ENCODE measurements at regions not wholly inside any gene's neighbourhood (a gene's known extent, or its start where the extent isn't known, plus 50 kb on each side); places are given as distances from the start of the nearest gene placed in this dataset.

DNA sequence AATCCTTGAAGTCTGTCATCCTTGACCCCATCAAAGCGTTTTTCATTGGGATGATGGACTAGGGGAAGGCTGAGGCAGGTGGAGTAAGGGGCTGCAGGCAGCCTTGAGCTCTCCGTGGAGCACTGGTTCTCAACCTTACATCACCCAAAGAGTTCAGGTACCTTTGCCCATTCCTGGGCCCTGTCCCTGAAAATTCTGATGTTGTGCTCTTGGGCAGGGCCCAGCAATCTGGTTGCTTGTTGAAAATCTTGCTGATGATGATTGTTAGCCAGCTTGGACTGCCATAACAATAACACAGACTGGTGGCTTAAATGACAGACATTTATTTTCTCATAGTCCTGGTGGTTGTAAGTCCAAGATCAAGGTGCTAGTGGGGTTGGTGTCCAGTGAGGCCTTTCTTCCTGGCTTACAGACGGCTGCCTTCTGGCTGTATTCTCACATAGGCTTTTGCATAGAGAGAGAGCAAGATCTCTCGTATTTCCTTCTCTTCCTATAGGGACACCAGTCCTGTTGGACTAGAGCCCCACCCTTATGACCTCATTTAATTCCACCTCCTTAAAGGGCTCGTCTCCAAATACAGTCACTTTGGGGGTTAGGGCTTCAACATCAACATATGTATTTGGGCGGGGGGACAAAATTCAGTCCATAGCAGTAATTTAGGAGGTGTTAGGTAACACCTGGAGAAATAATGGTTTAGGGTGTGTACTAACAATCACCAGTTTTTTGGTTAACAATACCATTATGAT is 104.9 kb downstream of the PLEKHG1 start:
- Histone ChIP-seq H3K79me2 (ENCODE audit: low read length) (peaks cover 51% of the 10 kb centered on the region), H3K36me3 (replicated peaks; ENCODE audit: low read depth, low read length) (no peaks in the 10 kb centered on the region), H3K4me2 (ENCODE audit: low read length) (no peak overlapping the region), H3K9ac (ENCODE audit: low read length) (no peak overlapping the region), H4K20me1 (ENCODE audit: insufficient read depth, low read length) (peaks cover 69% of the 10 kb centered on the region), H3K27ac (ENCODE audit: low read length) (no peak overlapping the region), H3K9me3 (ENCODE audit: insufficient read depth, low read length) (no peaks in the 10 kb centered on the region), H2AFZ (ENCODE audit: low read depth, low read length) (no peak overlapping the region), H3K4me1 (ENCODE audit: low read length) (peaks cover 9% of the 10 kb centered on the region), H3K27me3 (ENCODE audit: low read depth, low read length) (no peaks in the 10 kb centered on the region), H3K4me3 (ENCODE audit: low read length) (no peak overlapping the region)
- TF ChIP-seq EZH2phosphoT487 (IDR thresholded peaks at IDR 0.05; ENCODE audit: low read depth) = no peak
- TF ChIP-seq, protein P1, sequence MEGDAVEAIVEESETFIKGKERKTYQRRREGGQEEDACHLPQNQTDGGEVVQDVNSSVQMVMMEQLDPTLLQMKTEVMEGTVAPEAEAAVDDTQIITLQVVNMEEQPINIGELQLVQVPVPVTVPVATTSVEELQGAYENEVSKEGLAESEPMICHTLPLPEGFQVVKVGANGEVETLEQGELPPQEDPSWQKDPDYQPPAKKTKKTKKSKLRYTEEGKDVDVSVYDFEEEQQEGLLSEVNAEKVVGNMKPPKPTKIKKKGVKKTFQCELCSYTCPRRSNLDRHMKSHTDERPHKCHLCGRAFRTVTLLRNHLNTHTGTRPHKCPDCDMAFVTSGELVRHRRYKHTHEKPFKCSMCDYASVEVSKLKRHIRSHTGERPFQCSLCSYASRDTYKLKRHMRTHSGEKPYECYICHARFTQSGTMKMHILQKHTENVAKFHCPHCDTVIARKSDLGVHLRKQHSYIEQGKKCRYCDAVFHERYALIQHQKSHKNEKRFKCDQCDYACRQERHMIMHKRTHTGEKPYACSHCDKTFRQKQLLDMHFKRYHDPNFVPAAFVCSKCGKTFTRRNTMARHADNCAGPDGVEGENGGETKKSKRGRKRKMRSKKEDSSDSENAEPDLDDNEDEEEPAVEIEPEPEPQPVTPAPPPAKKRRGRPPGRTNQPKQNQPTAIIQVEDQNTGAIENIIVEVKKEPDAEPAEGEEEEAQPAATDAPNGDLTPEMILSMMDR (IDR thresholded peaks at IDR 0.05; ENCODE audit: low read depth, low read length) = no peak

DNA sequence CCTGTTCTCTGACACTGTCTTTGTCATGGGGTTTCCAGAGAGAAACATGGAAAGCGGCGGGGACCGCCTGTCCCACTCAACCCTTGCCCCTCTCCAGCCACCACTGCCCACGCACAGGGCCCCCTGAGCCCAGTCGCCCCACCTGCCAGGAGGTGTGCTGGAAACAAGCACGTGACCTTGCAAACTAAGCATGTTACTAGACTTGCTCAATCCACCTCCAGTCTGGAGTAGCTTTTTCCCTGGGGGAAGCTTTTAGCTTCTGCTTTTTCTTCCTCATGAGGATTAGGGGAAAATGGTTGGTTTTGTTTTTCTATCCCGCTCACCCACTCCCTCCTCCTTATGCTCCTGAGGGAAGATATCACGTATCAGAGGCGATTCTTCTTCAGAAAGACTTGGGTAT is 105.7 kb downstream of the PLEKHG1 start:
- peaks cover 43% of the 10 kb centered on the region for H3K79me2 ChIP-seq (ENCODE audit: low read length)
- H3K4me2 ChIP-seq (ENCODE audit: low read length) = no peak overlapping the region
- peaks cover 9% of the 10 kb centered on the region for H3K4me1 ChIP-seq (ENCODE audit: low read length)
- no peak overlapping the region for H3K9ac ChIP-seq (ENCODE audit: low read length)
- no peaks in the 10 kb centered on the region for H3K36me3 ChIP-seq (replicated peaks; ENCODE audit: low read depth, low read length)
- peaks cover 64% of the 10 kb centered on the region for H4K20me1 ChIP-seq (ENCODE audit: insufficient read depth, low read length)
- H3K27me3 ChIP-seq (ENCODE audit: low read depth, low read length) = no peaks in the 10 kb centered on the region
- H2AFZ ChIP-seq (ENCODE audit: low read depth, low read length) = no peak overlapping the region
- H3K9me3 ChIP-seq (ENCODE audit: insufficient read depth, low read length) = no peaks in the 10 kb centered on the region
- TF ChIP-seq, protein P1 (IDR thresholded peaks at IDR 0.05; ENCODE audit: low read depth, low read length) = no peak
- TF ChIP-seq EZH2phosphoT487 (IDR thresholded peaks at IDR 0.05; ENCODE audit: low read depth) = no peak
- H3K27ac ChIP-seq (ENCODE audit: low read length) = no peak overlapping the region
- H3K4me3 ChIP-seq (ENCODE audit: low read length) = no peak overlapping the region

DNA sequence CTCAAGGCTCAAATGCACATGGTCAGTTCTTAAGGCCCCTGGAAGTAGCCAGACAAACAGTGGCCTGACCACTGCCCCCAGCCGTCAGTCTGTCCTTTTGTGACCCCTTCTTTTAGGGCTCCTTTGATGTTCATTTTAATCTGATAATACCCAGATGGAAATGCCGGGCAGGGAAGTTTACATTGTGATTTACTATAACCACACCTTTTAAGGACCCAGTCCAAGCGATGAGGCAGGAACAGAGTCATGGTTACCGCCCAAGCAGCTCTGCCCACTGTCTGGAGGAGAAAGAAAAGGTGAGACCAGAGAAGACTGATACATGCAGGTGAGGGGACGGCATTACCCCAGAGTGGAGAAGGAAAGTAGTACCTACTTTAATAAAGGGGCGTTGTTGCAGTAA is 110.6 kb downstream of the PLEKHG1 start:
- H3K4me1 ChIP-seq (ENCODE audit: low read length) = no peaks in the 10 kb centered on the region
- H2AFZ ChIP-seq (ENCODE audit: low read depth, low read length) = no peak overlapping the region
- H3K9ac ChIP-seq (ENCODE audit: low read length) = no peak overlapping the region
- no peak overlapping the region for H3K4me2 ChIP-seq (ENCODE audit: low read length)
- H4K20me1 ChIP-seq (ENCODE audit: insufficient read depth, low read length) = peaks cover 72% of the 10 kb centered on the region
- peaks cover 52% of the 10 kb centered on the region for H3K79me2 ChIP-seq (ENCODE audit: low read length)
- no peaks in the 10 kb centered on the region for H3K9me3 ChIP-seq (ENCODE audit: insufficient read depth, low read length)
- H3K4me3 ChIP-seq (ENCODE audit: low read length) = no peak overlapping the region
- TF ChIP-seq EZH2phosphoT487 (IDR thresholded peaks at IDR 0.05; ENCODE audit: low read depth) = no peak
- TF ChIP-seq, protein P1 (IDR thresholded peaks at IDR 0.05; ENCODE audit: low read depth, low read length) = no peak
- no peaks in the 10 kb centered on the region for H3K27me3 ChIP-seq (ENCODE audit: low read depth, low read length)
- no peaks in the 10 kb centered on the region for H3K36me3 ChIP-seq (replicated peaks; ENCODE audit: low read depth, low read length)
- H3K27ac ChIP-seq (ENCODE audit: low read length) = no peak overlapping the region

DNA sequence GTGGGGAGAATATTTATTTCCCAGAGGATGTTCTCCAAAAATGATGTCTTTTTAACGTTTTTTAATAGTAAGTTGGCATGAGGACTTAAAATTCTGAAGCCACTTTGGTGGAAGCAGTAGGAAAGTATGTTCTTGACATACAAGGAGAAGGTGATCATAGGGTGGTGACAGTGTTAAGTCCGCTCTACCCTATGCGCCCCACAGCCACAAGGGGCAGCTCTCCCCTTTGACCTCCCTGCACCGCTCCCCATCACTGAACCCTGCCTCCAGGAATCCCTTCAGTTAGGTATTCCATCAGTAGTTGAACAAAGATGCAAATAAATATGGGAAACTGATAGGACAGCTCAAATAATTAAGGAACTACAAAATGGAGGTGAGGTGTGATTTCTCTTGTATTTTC is 111.4 kb downstream of the PLEKHG1 start:
- H2AFZ ChIP-seq (ENCODE audit: low read depth, low read length) = no peak overlapping the region
- no peaks in the 10 kb centered on the region for H3K4me1 ChIP-seq (ENCODE audit: low read length)
- H3K36me3 ChIP-seq (replicated peaks; ENCODE audit: low read depth, low read length) = no peaks in the 10 kb centered on the region
- H3K79me2 ChIP-seq (ENCODE audit: low read length) = peaks cover 44% of the 10 kb centered on the region
- H3K9ac ChIP-seq (ENCODE audit: low read length) = no peak overlapping the region
- no peak overlapping the region for H3K4me2 ChIP-seq (ENCODE audit: low read length)
- no peak overlapping the region for H3K27ac ChIP-seq (ENCODE audit: low read length)
- no peak overlapping the region for H3K4me3 ChIP-seq (ENCODE audit: low read length)
- peaks cover 64% of the 10 kb centered on the region for H4K20me1 ChIP-seq (ENCODE audit: insufficient read depth, low read length)
- no peaks in the 10 kb centered on the region for H3K27me3 ChIP-seq (ENCODE audit: low read depth, low read length)
- TF ChIP-seq, protein P1 (IDR thresholded peaks at IDR 0.05; ENCODE audit: low read depth, low read length) = no peak
- TF ChIP-seq EZH2phosphoT487 (IDR thresholded peaks at IDR 0.05; ENCODE audit: low read depth) = no peak
- H3K9me3 ChIP-seq (ENCODE audit: insufficient read depth, low read length) = no peaks in the 10 kb centered on the region
